IMR-90 (cell line): ENCODE measurements at regions not wholly inside any gene's neighbourhood (a gene's known extent, or its start where the extent isn't known, plus 50 kb on each side); places are given as distances from the start of the nearest gene placed in this dataset.

ENCODE experiments used
- ATAC-seq: fragments of 200-7000 bp; cut with Tn5 transposase; 2 replicates; pipeline ENCODE4 v1.9.1; 2020; ENCODE audit warnings: low read depth, mild to moderate bottlenecking, moderate library complexity
- BruUV-seq: library from RNA; stranded (reverse); fragments of 400-500 nt; replicated peaks from 2 replicates; lab custom pipeline; 2021; lab: Mats Ljungman, UMichigan
- CTCF ChIA-PET: fragments of 300-600 bp; formaldehyde crosslinking; extraction: SDS; loops from one replicate; lab custom pipeline; 2021; ENCODE audit warnings: antibody characterized with exemption; lab: Yijun Ruan, JAX
- POLR2A ChIA-PET: fragments of 300-600 bp; sonication (Branson Sonifier 250); formaldehyde crosslinking; loops from one replicate; lab custom pipeline; 2022; ENCODE audit warnings: antibody characterized with exemption; ENCODE audit not compliant: unreplicated experiment; lab: Charles Lee
- DNase-seq: peaks from one replicate; pipeline ENCODE4 v3.0.0; 2013
- H2AFZ ChIP-seq: replicated peaks from 2 replicates; pipeline ENCODE3; 2013; ENCODE audit warnings: low read length, mild to moderate bottlenecking; ENCODE audit not compliant: poor library complexity
- H2AK5ac ChIP-seq: 2 replicates; pipeline ENCODE4 v1.6.1; 2013; ENCODE audit warnings: low read depth, low read length, inconsistent platforms
- H2AK9ac ChIP-seq: replicated peaks from 2 replicates; pipeline ENCODE3; 2013; ENCODE audit warnings: mild to moderate bottlenecking, low read depth, low read length, moderate library complexity; ENCODE audit not compliant: poor library complexity
- H2BK120ac ChIP-seq: 2 replicates; pipeline ENCODE4 v1.6.1; 2013; ENCODE audit warnings: low read depth, low read length, inconsistent platforms
- H2BK15ac ChIP-seq: 3 replicates; pipeline ENCODE4 v1.6.1; 2013; ENCODE audit warnings: low read depth, low read length, inconsistent platforms
- H2BK20ac ChIP-seq: 2 replicates; pipeline ENCODE4 v1.6.1; 2013; ENCODE audit warnings: low read depth, mild to moderate bottlenecking, inconsistent platforms, low read length, moderate library complexity
- H2BK5ac ChIP-seq: 2 replicates; pipeline ENCODE4 v1.6.1; 2013; ENCODE audit warnings: mild to moderate bottlenecking, low read depth, low read length, inconsistent platforms; ENCODE audit not compliant: poor library complexity, severe bottlenecking
- H3K14ac ChIP-seq: replicated peaks from 2 replicates; pipeline ENCODE4 v1.6.1; 2013; ENCODE audit warnings: low read depth, low read length, inconsistent platforms
- H3K18ac ChIP-seq: 2 replicates; pipeline ENCODE4 v1.6.1; 2013; ENCODE audit warnings: low read depth, low read length, control low read depth
- H3K23ac ChIP-seq: 2 replicates; pipeline ENCODE4 v1.6.1; 2013; ENCODE audit warnings: low read depth, low read length, inconsistent platforms
- H3K27ac ChIP-seq: 2 replicates; pipeline ENCODE4 v1.5.1; 2013; ENCODE audit warnings: mild to moderate bottlenecking, control low read depth, low read length; ENCODE audit not compliant: insufficient read depth
- H3K27me3 ChIP-seq: 2 replicates; pipeline ENCODE4 v1.6.1; 2013; ENCODE audit warnings: low read length; ENCODE audit not compliant: control insufficient read depth, insufficient read depth
- H3K36me3 ChIP-seq: 2 replicates; pipeline ENCODE4 v1.6.1; 2013; ENCODE audit warnings: low read length, mixed read lengths; ENCODE audit not compliant: control insufficient read depth, insufficient read depth
- H3K4ac ChIP-seq: 2 replicates; pipeline ENCODE4 v1.6.1; 2013; ENCODE audit warnings: low read depth, low read length, inconsistent platforms
- H3K4me1 ChIP-seq: 2 replicates; pipeline ENCODE4 v1.6.1; 2013; ENCODE audit warnings: low read length, mixed read lengths; ENCODE audit not compliant: control insufficient read depth, insufficient read depth
- H3K4me2 ChIP-seq: 2 replicates; pipeline ENCODE4 v1.6.1; 2013; ENCODE audit warnings: low read depth, mild to moderate bottlenecking, control low read depth, low read length, moderate library complexity
- H3K4me3 ChIP-seq: 2 replicates; pipeline ENCODE4 v1.5.1; 2013; ENCODE audit warnings: low read depth, mild to moderate bottlenecking, control low read depth, low read length, moderate library complexity; ENCODE audit not compliant: insufficient read depth
- H3K56ac ChIP-seq: 2 replicates; pipeline ENCODE4 v1.6.1; 2013; ENCODE audit warnings: low read length, inconsistent platforms; ENCODE audit not compliant: insufficient read depth; ENCODE audit errors: extremely low read depth
- H3K79me1 ChIP-seq, 2 experiments: 2 replicates each; pipeline ENCODE4 v1.6.1; 2013; ENCODE audit warnings: low read length in 2 of 2, inconsistent platforms in 1 of 2, low read depth in 1 of 2
- H3K9ac ChIP-seq: 2 replicates; pipeline ENCODE4 v1.6.1; 2013; ENCODE audit warnings: low read depth, low read length, control low read depth
- H3K9me1 ChIP-seq: 2 replicates; pipeline ENCODE4 v1.6.1; 2013; ENCODE audit warnings: low read length, inconsistent platforms; ENCODE audit not compliant: insufficient read depth
- H3K9me3 ChIP-seq: 2 replicates; pipeline ENCODE4 v1.6.1; 2013; ENCODE audit warnings: low read length; ENCODE audit not compliant: control insufficient read depth, insufficient read depth
- H4K20me1 ChIP-seq: 2 replicates; pipeline ENCODE4 v1.6.1; 2013; ENCODE audit warnings: low read length, inconsistent platforms; ENCODE audit not compliant: insufficient read depth
- H4K5ac ChIP-seq: 2 replicates; pipeline ENCODE4 v1.6.1; 2013; ENCODE audit warnings: mild to moderate bottlenecking, low read depth, low read length, control low read depth
- H4K8ac ChIP-seq, 2 experiments: 2 replicates each; pipeline ENCODE4 v1.6.1; 2013; ENCODE audit warnings: low read depth in 2 of 2, low read length in 2 of 2, control low read depth in 1 of 2, inconsistent platforms in 1 of 2
- H4K91ac ChIP-seq: 2 replicates; pipeline ENCODE4 v1.6.1; 2013; ENCODE audit warnings: low read depth, low read length, inconsistent platforms; ENCODE audit not compliant: insufficient read depth
- CEBPB ChIP-seq: IDR thresholded peaks from 2 replicates; pipeline ENCODE4 v1.6.1; 2012; ENCODE audit warnings: low read depth, low read length, improper control_type of control experiment
- CHD1 ChIP-seq: IDR thresholded peaks from 2 replicates; pipeline ENCODE4 v1.6.1; 2012; ENCODE audit warnings: low read depth, low read length, improper control_type of control experiment
- NFE2L2 ChIP-seq: fragments of 150-350 bp; IDR thresholded peaks from 2 replicates; pipeline ENCODE4 v1.6.1; 2016; ENCODE audit warnings: low read depth, mild to moderate bottlenecking, low read length
- POLR2A ChIP-seq: IDR thresholded peaks from 2 replicates; pipeline ENCODE4 v1.6.1; 2012; ENCODE audit warnings: mild to moderate bottlenecking, low read depth, low read length
- RAD21 ChIP-seq: IDR thresholded peaks from 2 replicates; pipeline ENCODE4 v1.6.1; 2012; ENCODE audit warnings: low read length, improper control_type of control experiment
- RCOR1 ChIP-seq: IDR thresholded peaks from 2 replicates; pipeline ENCODE4 v1.6.1; 2012; ENCODE audit warnings: mild to moderate bottlenecking, low read length, improper control_type of control experiment; ENCODE audit not compliant: insufficient replicate concordance
- RFX5 ChIP-seq: IDR thresholded peaks from 2 replicates; pipeline ENCODE4 v1.8.0; 2012; ENCODE audit warnings: low read depth, mild to moderate bottlenecking, low read length, moderate library complexity
- SMC3 ChIP-seq: fragments of 150-350 bp; IDR thresholded peaks from 2 replicates; pipeline ENCODE4 v1.6.1; 2016; ENCODE audit warnings: low read depth, mild to moderate bottlenecking, antibody characterized with exemption, low read length, moderate library complexity
- WGBS, 2 experiments: methylation state at CpG; one replicate each; pipeline versions ENCODE4 v1.1.5 to v1.1.7; 2013; ENCODE audit warnings: missing lambda C conversion rate in 2 of 2; ENCODE audit not compliant: insufficient read length in 1 of 2; ENCODE audit errors: extremely low coverage in 2 of 2; 5-methylcytosine and 5-hydroxymethylcytosine counted together
- dilution Hi-C: fragments of 300-500 bp; cut with HindIII; formaldehyde crosslinking; loops from one replicate; pipeline ENCODE4 v1.14.3; 2018; ENCODE audit warnings: low sequenced_read_pairs; ENCODE audit not compliant: unreplicated experiment
- in situ Hi-C: fragments of 300-500 bp; cut with MboI; formaldehyde crosslinking; loops from 3 replicates; pipeline ENCODE4 v1.14.3; 2019; ENCODE audit warnings: low sequenced_read_pairs, inconsistent platforms, mixed read lengths
- intact Hi-C: fragments of 100-400 bp; cut with micrococcal nuclease; formaldehyde crosslinking; loops from 2 replicates; pipeline ENCODE4 v1.10.0; 2022
- TF ChIP-seq, protein P1 (sequence below): fragments of 150-350 bp; IDR thresholded peaks from 2 replicates; pipeline ENCODE4 v1.6.1; 2017; ENCODE audit warnings: mild to moderate bottlenecking, antibody characterized with exemption, low read length, low read depth

DNA sequence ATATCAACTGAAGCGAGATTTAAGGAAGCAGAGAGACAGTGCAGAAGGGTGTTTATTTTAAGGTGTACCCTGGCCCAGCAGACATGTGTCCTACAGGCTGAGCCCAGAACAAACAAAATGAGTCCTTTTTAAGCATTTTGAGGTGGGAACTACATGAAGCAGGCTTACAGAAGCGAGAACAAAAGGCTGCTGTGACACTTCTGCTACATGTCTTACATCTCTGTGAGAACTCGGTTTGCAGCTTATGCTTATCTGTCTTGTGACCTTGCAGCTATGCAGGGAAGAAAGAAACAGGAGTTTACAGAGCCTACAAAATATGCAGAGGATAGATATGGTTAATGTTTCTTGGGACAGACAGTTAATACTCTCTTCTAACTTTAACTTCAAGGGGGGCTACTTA, 295.9 kb downstream of the CEMIP2 start:
- H4K5ac ChIP-seq: no peak overlapping the region
- H3K36me3 ChIP-seq: no peaks in the 10 kb centered on the region
- 0% methylated on average over 1 of the region's 3 CpGs; no CpG with 5 or more reads in 1 of the 2 experiments for WGBS, 2 experiments
- no peak overlapping the region for H3K4ac ChIP-seq
- no peak overlapping the region for H3K23ac ChIP-seq
- no peaks in the 10 kb centered on the region for H3K9me3 ChIP-seq
- ATAC-seq (no peak), DNase-seq (no peak)
- no peak overlapping the region for H3K18ac ChIP-seq
- TF ChIP-seq RCOR1 (no peak), CHD1 (no peak), CEBPB (no peak), RAD21 (no peak), RFX5 (no peak), NFE2L2 (no peak), POLR2A (no peak), SMC3 (no peak)
- TF ChIP-seq, protein P1, sequence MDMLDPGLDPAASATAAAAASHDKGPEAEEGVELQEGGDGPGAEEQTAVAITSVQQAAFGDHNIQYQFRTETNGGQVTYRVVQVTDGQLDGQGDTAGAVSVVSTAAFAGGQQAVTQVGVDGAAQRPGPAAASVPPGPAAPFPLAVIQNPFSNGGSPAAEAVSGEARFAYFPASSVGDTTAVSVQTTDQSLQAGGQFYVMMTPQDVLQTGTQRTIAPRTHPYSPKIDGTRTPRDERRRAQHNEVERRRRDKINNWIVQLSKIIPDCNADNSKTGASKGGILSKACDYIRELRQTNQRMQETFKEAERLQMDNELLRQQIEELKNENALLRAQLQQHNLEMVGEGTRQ: no peak
- dilution Hi-C loops: no loop called here
- BruUV-seq: no TSS peak
- no peak overlapping the region for H2BK20ac ChIP-seq
- H2BK15ac ChIP-seq: no peak overlapping the region
- no peak overlapping the region for H3K56ac ChIP-seq
- H3K9ac ChIP-seq: no peak overlapping the region
- no peak overlapping the region for H3K27ac ChIP-seq
- no peak overlapping the region for H2AK9ac ChIP-seq
- POLR2A ChIA-PET: no interaction called here
- H3K79me1 ChIP-seq: no peaks in the 10 kb centered on the region
- H4K20me1 ChIP-seq: no peaks in the 10 kb centered on the region
- intact Hi-C loops: no loop called here
- in situ Hi-C loops: no loop called here
- H4K91ac ChIP-seq: no peak overlapping the region
- no peaks in the 10 kb centered on the region for H3K27me3 ChIP-seq
- H2AK5ac ChIP-seq: no peak overlapping the region
- H3K4me3 ChIP-seq: no peak overlapping the region
- no peaks in the 10 kb centered on the region for H3K4me1 ChIP-seq
- H3K14ac ChIP-seq: no peak overlapping the region
- no peak overlapping the region for H4K8ac ChIP-seq
- no peak overlapping the region for H2AFZ ChIP-seq
- CTCF ChIA-PET: no interaction called here
- no peak overlapping the region for H3K4me2 ChIP-seq
- H2BK120ac ChIP-seq: no peak overlapping the region
- no peak overlapping the region for H2BK5ac ChIP-seq
- no peaks in the 10 kb centered on the region for H3K9me1 ChIP-seq
